ENCODE measurements at regions not wholly inside any gene's neighbourhood (a gene's known extent, or its start where the extent isn't known, plus 50 kb on each side); places are given as distances from the start of the nearest gene placed in this dataset.
"Not testable (repeated sequence)": the region's sequence is repeated elsewhere in the genome, so short reads cannot be mapped to it uniquely, and the experiment has no call there.

DNA sequence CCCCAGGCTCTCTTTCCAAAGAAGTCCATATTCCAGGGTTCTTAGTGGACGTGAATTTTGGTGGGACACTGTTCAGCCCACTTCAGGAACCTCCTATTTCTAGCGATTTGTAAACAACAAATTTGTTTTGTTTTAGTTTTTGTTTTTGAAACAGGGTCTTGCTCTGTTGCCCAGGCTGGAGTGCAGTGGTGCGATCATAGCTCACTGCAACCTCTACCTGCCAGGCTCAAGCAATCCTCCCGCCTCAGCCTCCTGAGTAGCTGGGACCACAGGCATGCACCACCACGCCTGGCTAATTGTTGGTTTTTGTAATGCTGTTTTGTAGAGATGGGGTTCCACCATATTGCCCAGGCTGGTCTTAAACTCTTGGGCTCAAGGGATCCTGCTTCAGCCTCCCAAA, 56.7 kb downstream of the ARHGEF18 start:
- TF ChIP-seq, protein P1, sequence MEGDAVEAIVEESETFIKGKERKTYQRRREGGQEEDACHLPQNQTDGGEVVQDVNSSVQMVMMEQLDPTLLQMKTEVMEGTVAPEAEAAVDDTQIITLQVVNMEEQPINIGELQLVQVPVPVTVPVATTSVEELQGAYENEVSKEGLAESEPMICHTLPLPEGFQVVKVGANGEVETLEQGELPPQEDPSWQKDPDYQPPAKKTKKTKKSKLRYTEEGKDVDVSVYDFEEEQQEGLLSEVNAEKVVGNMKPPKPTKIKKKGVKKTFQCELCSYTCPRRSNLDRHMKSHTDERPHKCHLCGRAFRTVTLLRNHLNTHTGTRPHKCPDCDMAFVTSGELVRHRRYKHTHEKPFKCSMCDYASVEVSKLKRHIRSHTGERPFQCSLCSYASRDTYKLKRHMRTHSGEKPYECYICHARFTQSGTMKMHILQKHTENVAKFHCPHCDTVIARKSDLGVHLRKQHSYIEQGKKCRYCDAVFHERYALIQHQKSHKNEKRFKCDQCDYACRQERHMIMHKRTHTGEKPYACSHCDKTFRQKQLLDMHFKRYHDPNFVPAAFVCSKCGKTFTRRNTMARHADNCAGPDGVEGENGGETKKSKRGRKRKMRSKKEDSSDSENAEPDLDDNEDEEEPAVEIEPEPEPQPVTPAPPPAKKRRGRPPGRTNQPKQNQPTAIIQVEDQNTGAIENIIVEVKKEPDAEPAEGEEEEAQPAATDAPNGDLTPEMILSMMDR (IDR thresholded peaks at IDR 0.05), result not testable (repeated sequence)
- not testable (repeated sequence) for TF ChIP-seq POLR2AphosphoS5, EP300, POLR2A (IDR thresholded peaks at IDR 0.05)

Measured in stomach (tissue), 4 donors.